GM12892 (cell line): ENCODE measurements at regions not wholly inside any gene's neighbourhood (a gene's known extent, or its start where the extent isn't known, plus 50 kb on each side); places are given as distances from the start of the nearest gene placed in this dataset.

Experiments used
- POLR2A ChIP-seq: IDR thresholded peaks from 2 replicates; pipeline ENCODE4 v1.6.1; 2011; ENCODE audit warnings: low read depth, low read length, control low read depth
- POLR2AphosphoS5 ChIP-seq: IDR thresholded peaks from 2 replicates; pipeline ENCODE4 v1.6.1; 2011; ENCODE audit warnings: low read depth, low read length, control low read depth
- TAF1 ChIP-seq: IDR thresholded peaks from 2 replicates; pipeline ENCODE4 v1.6.1; 2011; ENCODE audit warnings: low read depth, mild to moderate bottlenecking, control low read depth, low read length, borderline replicate concordance

GRCh38 chr9:81308404-81308803, 380.9 kb downstream of the TLE1 start:
- TF ChIP-seq TAF1 = no peak
- TF ChIP-seq POLR2AphosphoS5 = no peak
- TF ChIP-seq POLR2A = no peak
